Ectodermal cell (in vitro differentiated cells): ENCODE measurements at regions not wholly inside any gene's neighbourhood (a gene's known extent, or its start where the extent isn't known, plus 50 kb on each side); places are given as distances from the start of the nearest gene placed in this dataset.
"Not testable (repeated sequence)": the region's sequence is repeated elsewhere in the genome, so short reads cannot be mapped to it uniquely, and the experiment has no call there.

Experiments
- H3K27ac ChIP-seq: 2 replicates; pipeline ENCODE4 v1.7.0; 2013; ENCODE audit warnings: mild to moderate bottlenecking, low read depth, low read length; ENCODE audit not compliant: insufficient read depth, poor library complexity, severe bottlenecking
- H3K27me3 ChIP-seq: 2 replicates; pipeline ENCODE4 v1.7.0; 2013; ENCODE audit warnings: mild to moderate bottlenecking, low read length; ENCODE audit not compliant: insufficient read depth, control insufficient read depth, poor library complexity, severe bottlenecking
- H3K36me3 ChIP-seq: one replicate; pipeline ENCODE4 v1.7.0; 2013; ENCODE audit warnings: low read length; ENCODE audit not compliant: control insufficient read depth, insufficient read depth
- H3K4me1 ChIP-seq: one replicate; pipeline ENCODE4 v1.7.0; 2013; ENCODE audit warnings: low read length; ENCODE audit not compliant: control insufficient read depth, insufficient read depth
- H3K4me3 ChIP-seq: 2 replicates; pipeline ENCODE4 v1.7.0; 2013; ENCODE audit warnings: low read depth, low read length, control low read depth; ENCODE audit not compliant: insufficient read depth
- H3K9me3 ChIP-seq: 2 replicates; pipeline ENCODE4 v1.7.0; 2013; ENCODE audit warnings: mild to moderate bottlenecking, low read length, moderate library complexity; ENCODE audit not compliant: control insufficient read depth
- WGBS, 2 experiments: methylation state at CpG; one replicate each; pipeline ENCODE4 v1.1.7; 2013; ENCODE audit warnings: missing lambda C conversion rate in 2 of 2; 5-methylcytosine and 5-hydroxymethylcytosine counted together

DNA sequence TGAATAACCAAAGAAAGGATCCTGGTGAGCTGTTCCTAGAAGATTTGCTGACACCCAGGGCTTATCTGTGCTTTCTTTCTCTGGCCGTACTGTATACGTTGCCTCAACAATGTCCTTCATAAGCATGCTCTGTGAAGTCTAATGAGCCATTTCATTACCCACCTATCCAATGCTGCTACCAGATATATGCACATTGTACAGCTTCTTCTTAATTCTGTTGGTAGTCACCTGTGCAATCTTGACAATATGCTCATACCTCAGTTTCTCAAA, 731.8 kb upstream of the NCAM2 start:
- no peaks in the 10 kb centered on the region for H3K4me1 ChIP-seq

DNA sequence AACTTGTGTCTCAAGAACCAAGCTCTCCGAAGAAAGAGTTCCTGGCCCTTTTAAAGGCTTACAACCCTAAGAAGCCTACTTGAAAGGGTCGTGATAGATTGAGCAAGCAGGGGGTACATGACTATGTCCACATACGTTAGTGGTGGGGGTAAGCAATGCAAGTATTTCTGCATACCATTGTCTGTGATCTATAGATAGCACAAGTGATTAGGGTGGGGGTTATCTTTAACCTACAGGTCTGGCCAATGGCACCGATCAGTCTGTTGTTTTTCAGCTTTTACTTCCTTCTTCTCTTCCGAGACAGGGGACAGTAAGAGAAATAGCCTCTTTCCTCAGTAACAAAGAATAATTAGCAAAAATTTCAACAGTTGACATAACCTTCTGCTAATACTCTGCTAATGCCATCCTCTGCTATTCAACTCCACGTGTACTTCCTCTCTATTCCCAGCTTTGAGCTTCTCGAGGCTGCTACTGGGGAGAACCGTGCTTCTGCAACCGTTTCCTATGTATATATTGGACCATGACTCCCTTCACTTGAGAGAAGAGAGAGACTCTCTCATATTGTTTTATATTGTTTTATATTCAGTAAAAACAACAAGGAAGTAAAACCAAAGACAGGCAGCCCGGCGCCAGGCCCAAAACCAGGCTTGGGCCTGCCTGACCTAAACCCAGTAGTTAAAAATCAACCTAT, 727.7 kb upstream of the NCAM2 start:
- Histone ChIP-seq H3K36me3 (no peaks in the 10 kb centered on the region), H3K4me3 (no peak overlapping the region), H3K4me1 (no peaks in the 10 kb centered on the region), H3K27ac (no peak overlapping the region), H3K27me3 (no peaks in the 10 kb centered on the region), H3K9me3 (no peaks in the 10 kb centered on the region)
- WGBS, 2 experiments: 90 to 93% methylated on average over 11 of the region's 11 CpGs

More for the DNA sequence above, 731.8 kb upstream of the NCAM2 start:
- Histone ChIP-seq H3K4me3 (no peak overlapping the region), H3K27me3 (no peaks in the 10 kb centered on the region), H3K9me3 (no peaks in the 10 kb centered on the region), H3K36me3 (no peaks in the 10 kb centered on the region), H3K27ac (no peak overlapping the region)
- WGBS, 2 experiments: 66 to 84% methylated on average over 2 of the region's 2 CpGs

DNA sequence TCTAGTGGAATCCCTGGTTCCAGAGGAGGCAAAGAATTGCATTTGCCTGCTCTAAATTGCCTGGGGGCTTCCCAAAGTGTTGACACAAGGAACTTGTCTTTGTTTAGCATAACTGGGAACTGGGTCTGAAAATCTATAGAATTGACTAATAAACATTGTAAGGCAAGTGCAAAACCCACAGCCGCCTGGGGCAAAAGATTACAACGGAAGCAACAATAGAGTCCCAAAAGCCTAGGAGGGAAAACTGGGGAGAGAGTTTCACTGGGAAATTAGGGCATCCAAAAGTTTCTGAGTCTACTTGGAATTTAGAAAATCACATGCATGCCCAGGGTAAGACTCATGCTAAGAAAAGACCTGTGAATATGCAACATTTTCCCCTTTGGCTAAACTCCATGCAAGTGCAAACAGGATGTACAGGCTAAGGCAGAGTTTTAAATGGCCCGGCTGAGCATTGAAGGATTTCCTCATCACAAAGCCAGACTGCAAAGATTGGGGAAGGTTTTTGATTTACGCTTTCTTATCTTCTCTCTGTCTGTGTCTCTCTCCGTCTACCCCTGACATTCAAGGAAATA, 725.3 kb upstream of the NCAM2 start:
- H3K27me3 ChIP-seq: no peaks in the 10 kb centered on the region
- H3K4me3 ChIP-seq: no peak overlapping the region
- H3K9me3 ChIP-seq: no peaks in the 10 kb centered on the region
- H3K27ac ChIP-seq: no peak overlapping the region
- no peaks in the 10 kb centered on the region for H3K36me3 ChIP-seq
- 64 to 67% methylated on average over 5 of the region's 5 CpGs for WGBS, 2 experiments
- H3K4me1 ChIP-seq: no peaks in the 10 kb centered on the region

DNA sequence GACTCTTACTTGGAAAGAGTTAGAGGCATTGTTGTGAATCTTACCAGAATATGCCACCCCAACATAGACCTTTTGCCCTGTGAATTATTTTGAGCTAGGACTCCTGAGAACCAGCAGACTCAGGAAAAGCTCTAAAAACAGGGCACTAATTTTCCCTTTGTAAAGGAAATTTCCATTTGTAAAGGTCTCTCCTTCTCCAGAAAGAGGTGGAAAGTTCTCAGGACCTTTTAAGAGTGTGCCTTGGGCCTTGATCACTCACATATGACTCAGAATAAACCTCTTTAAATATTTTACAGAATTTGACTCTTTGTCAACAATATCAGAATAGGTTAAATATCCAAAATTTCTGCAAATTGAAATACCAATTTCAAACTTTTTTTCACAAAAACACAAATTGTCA, 721.8 kb upstream of the NCAM2 start:
- H3K4me3 ChIP-seq: no peak overlapping the region
- H3K27me3 ChIP-seq: no peaks in the 10 kb centered on the region
- no peaks in the 10 kb centered on the region for H3K9me3 ChIP-seq
- H3K27ac ChIP-seq: no peak overlapping the region
- H3K4me1 ChIP-seq: no peaks in the 10 kb centered on the region
- H3K36me3 ChIP-seq: no peaks in the 10 kb centered on the region

DNA sequence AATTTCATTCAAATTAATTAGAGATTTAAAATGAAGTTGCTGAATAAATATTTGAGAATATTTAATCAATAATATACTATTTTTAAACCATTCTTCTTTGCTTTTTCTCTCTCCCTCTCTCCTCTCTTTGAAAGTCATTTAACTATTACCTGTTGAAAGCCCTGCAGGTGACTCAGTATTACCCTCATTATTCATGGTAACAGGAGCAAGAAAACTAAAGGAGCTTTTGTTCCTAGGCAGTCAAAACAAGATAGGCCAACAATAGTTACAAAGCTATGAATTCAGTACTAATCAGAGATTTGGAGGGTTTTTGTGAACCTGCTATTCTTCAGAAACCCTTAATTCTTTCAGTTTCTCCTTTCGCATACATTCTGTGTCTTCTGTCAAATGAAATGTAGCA, 721.3 kb upstream of the NCAM2 start:
- 65 to 80% methylated on average over 1 of the region's 1 CpG for WGBS, 2 experiments
- no peak overlapping the region for H3K4me3 ChIP-seq

DNA sequence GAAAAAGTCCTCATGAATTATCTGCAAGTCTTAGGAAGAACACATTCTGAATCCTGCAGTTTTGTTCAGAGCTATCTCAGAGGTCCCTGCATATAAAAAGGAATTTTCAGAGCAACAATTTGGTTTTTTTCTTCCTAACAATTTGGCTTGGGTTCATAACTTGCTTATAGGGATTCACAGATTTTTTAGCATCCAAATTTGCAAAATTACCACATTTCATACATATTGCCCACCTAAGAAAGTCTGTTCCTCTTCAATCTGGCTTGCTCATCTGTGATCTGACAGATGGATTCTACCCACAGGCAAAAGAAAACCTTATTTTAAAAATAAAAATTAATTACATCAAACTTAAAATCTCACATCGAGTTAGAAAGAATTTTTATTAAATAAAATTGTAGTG, 714.4 kb upstream of the NCAM2 start:
- WGBS, 2 experiments: no CpG with 5 or more reads among the region's 1 CpG
- H3K9me3 ChIP-seq: no peaks in the 10 kb centered on the region
- H3K27me3 ChIP-seq: no peaks in the 10 kb centered on the region
- H3K27ac ChIP-seq: no peak overlapping the region
- no peak overlapping the region for H3K4me3 ChIP-seq
- H3K36me3 ChIP-seq: no peaks in the 10 kb centered on the region
- H3K4me1 ChIP-seq: no peaks in the 10 kb centered on the region

More for the DNA sequence above, 721.3 kb upstream of the NCAM2 start:
- H3K27me3 ChIP-seq: no peaks in the 10 kb centered on the region
- H3K36me3 ChIP-seq: no peaks in the 10 kb centered on the region
- no peak overlapping the region for H3K27ac ChIP-seq
- no peaks in the 10 kb centered on the region for H3K4me1 ChIP-seq
- H3K9me3 ChIP-seq: no peaks in the 10 kb centered on the region

DNA sequence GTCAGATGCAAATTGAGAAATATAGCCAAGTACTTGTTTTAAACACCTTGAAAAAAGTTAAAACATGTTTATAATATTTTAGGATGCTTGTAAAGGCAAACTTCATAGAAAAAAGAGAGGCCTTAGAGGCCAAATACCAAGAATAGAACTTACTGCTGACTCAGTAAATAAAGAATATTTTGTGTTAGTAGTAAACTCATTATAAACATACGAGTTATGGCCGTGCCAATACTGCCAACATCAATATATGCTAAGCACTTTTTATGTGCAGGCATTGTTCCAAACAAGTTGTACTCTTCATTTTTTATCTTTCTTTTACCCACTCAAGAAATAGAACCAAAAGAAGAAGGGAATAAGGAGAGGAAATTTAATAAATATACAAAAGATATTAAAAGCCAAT, 705.9 kb upstream of the NCAM2 start:
- Histone ChIP-seq H3K27ac (no peak overlapping the region), H3K36me3 (no peaks in the 10 kb centered on the region), H3K4me1 (no peaks in the 10 kb centered on the region), H3K4me3 (no peak overlapping the region), H3K9me3 (no peaks in the 10 kb centered on the region), H3K27me3 (no peaks in the 10 kb centered on the region)
- 90% methylated on average over 2 of the region's 2 CpGs; no CpG with 5 or more reads in 1 of the 2 experiments for WGBS, 2 experiments

DNA sequence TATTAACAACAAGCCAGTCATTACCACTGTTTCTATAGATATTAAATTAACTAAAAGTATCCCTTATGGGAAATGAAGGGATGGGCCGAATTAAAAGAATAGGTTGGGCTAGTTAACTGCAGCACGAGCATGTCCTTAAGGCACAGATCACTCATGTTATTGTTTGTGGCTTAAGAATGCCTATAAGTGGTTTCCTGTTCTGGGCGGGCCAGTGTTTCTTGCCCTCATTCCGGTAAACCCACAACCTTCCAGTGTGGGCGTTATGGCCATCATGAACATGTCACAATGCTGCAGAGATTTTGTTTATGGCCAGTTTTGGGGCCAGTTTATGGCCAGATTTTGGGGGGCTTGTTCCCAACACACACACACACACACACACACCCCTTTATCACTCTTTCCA, 705.4 kb upstream of the NCAM2 start:
- H3K4me1 ChIP-seq, H3K27ac ChIP-seq, H3K4me3 ChIP-seq, H3K27me3 ChIP-seq, H3K9me3 ChIP-seq, H3K36me3 ChIP-seq: not testable (repeated sequence)
- 89 to 97% methylated on average over 5 of the region's 5 CpGs for WGBS, 2 experiments

DNA sequence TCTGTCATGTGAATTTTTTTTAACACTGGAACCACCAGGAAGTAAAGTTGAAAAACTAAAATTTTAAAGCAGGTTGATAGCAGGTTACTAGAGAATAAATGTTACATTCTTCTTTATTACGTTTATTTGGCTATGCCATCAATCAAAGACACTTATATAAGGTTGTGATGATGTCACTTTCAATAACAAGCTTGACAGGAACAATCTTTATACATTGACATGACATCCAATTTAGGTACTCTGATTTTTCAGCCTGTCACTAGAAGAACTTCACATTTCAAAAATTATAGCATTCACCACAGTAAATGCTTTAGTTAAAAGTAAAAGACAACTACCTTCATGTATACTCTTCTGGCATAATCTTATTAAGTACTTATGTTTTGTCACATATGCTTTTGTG, 696.8 kb upstream of the NCAM2 start:
- WGBS, 2 experiments: no CpG with 5 or more reads among the region's 1 CpG
- Histone ChIP-seq H3K9me3 (no peaks in the 10 kb centered on the region), H3K4me3 (no peak overlapping the region), H3K36me3 (no peaks in the 10 kb centered on the region), H3K4me1 (no peaks in the 10 kb centered on the region), H3K27me3 (no peaks in the 10 kb centered on the region), H3K27ac (no peak overlapping the region)

DNA sequence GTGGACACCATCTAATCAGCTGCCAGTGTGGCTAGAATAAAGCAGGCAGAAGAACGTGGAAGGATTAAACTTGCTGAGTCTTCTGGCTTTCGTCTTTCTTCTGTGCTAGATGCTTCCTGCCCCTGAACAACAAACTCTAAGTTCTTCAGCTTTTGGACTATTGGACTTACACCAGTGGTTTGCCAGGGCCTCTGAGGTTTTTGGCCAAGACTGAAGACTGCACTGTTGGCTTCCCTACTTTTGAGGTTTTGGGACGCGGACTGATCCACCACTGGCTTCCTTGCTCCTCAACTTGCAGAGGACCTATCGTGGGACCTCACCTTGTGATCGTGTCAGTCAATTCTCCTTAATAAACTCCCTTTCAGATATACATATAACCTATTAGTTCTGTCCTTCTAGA, 696.1 kb upstream of the NCAM2 start:
- Histone ChIP-seq H3K27me3 (no peaks in the 10 kb centered on the region), H3K27ac (no peak overlapping the region), H3K4me3 (no peak overlapping the region), H3K9me3 (no peaks in the 10 kb centered on the region), H3K36me3 (no peaks in the 10 kb centered on the region), H3K4me1 (no peaks in the 10 kb centered on the region)
- 93 to 95% methylated on average over 6 of the region's 6 CpGs for WGBS, 2 experiments

DNA sequence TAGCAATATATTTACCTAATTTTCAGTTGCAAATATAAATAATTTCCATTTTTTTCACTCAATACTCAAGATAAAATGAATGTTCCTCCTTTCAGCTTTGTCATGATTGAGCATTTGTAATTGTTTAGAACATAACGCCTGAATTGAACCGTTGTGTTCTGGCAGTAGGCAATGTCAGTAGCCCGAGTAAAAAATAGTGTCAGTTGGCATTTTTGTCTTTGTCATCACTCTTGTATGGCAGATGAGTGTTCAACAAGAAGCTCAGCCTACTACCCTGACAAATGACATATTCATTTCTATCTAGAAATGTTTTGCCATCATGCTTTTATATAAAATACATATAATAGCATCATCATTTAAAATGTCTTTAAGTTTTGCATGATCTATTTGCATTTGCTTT, 691.4 kb upstream of the NCAM2 start:
- 89 to 95% methylated on average over 3 of the region's 3 CpGs for WGBS, 2 experiments
- Histone ChIP-seq H3K4me1 (no peaks in the 10 kb centered on the region), H3K36me3 (no peaks in the 10 kb centered on the region), H3K4me3 (no peak overlapping the region), H3K27me3 (no peaks in the 10 kb centered on the region), H3K9me3 (no peaks in the 10 kb centered on the region), H3K27ac (no peak overlapping the region)
